ENCODE measurements at regions not wholly inside any gene's neighbourhood (a gene's known extent, or its start where the extent isn't known, plus 50 kb on each side); places are given as distances from the start of the nearest gene placed in this dataset.

- Mint-ChIP-seq H3K27me3 (ENCODE audit: low read depth) (no peaks in the 10 kb centered on the region), H3K4me3 (no peak overlapping the region), H3K9me3 (no peaks in the 10 kb centered on the region), H3K4me1 (ENCODE audit: low read depth) (no peaks in the 10 kb centered on the region), H3K36me3 (ENCODE audit: insufficient read depth in 2 of 2) (no peaks in the 10 kb centered on the region), H3K27ac (no peak overlapping the region)
- no peak for ATAC-seq (replicated peaks in 1 of 2)
- no peak for DNase-seq
These were observed 205.0 kb downstream of the C1D start for GRCh38 chr2:67857836-67858235.

- Mint-ChIP-seq H3K4me3 (no peak overlapping the region), H3K4me1 (ENCODE audit: low read depth) (no peaks in the 10 kb centered on the region), H3K27ac (no peak overlapping the region), H3K36me3 (ENCODE audit: insufficient read depth in 2 of 2) (no peaks in the 10 kb centered on the region), H3K27me3 (ENCODE audit: low read depth) (no peaks in the 10 kb centered on the region), H3K9me3 (no peaks in the 10 kb centered on the region)
- DNase-seq = no peak
- no peak for ATAC-seq (replicated peaks in 1 of 2)
These were observed 203.9 kb downstream of the C1D start for GRCh38 chr2:67858886-67859285.

GRCh38 chr2:67865917-67866316 lies 196.9 kb downstream of the C1D start:
- DNase-seq (no peak), ATAC-seq (replicated peaks in 1 of 2) (no peak)
- Mint-ChIP-seq H3K27ac (no peak overlapping the region), H3K27me3 (ENCODE audit: low read depth) (peaks cover 15% of the 10 kb centered on the region), H3K4me1 (ENCODE audit: low read depth) (no peaks in the 10 kb centered on the region), H3K9me3 (peaks cover 0 to 4% of the 10 kb centered on the region in 2 donors), H3K4me3 (no peak overlapping the region), H3K36me3 (ENCODE audit: insufficient read depth in 2 of 2) (no peaks in the 10 kb centered on the region)

GRCh38 chr2:67867735-67868134 lies 195.1 kb downstream of the C1D start:
- DNase-seq (no peak), ATAC-seq (replicated peaks in 1 of 2) (no peak)
- Mint-ChIP-seq H3K27me3 (ENCODE audit: low read depth) (peaks cover 15% of the 10 kb centered on the region), H3K4me1 (ENCODE audit: low read depth) (no peaks in the 10 kb centered on the region), H3K4me3 (no peak overlapping the region), H3K9me3 (peaks cover 0 to 4% of the 10 kb centered on the region in 2 donors), H3K27ac (no peak overlapping the region), H3K36me3 (ENCODE audit: insufficient read depth in 2 of 2) (no peaks in the 10 kb centered on the region)

- no peaks in the 10 kb centered on the region for H3K36me3 Mint-ChIP-seq (ENCODE audit: insufficient read depth in 2 of 2)
- ATAC-seq (replicated peaks in 1 of 2) = no peak
- H3K4me1 Mint-ChIP-seq (ENCODE audit: low read depth) = no peaks in the 10 kb centered on the region
- peaks cover 15% of the 10 kb centered on the region for H3K27me3 Mint-ChIP-seq (ENCODE audit: low read depth)
- peaks cover 0 to 4% of the 10 kb centered on the region in 2 donors for H3K9me3 Mint-ChIP-seq
- H3K27ac Mint-ChIP-seq = no peak overlapping the region
- H3K4me3 Mint-ChIP-seq = no peak overlapping the region
- DNase-seq = no peak
These were observed 191.0 kb downstream of the C1D start for GRCh38 chr2:67871686-67872412.

- peaks cover 0 to 4% of the 10 kb centered on the region in 2 donors for H3K9me3 Mint-ChIP-seq
- H3K27ac Mint-ChIP-seq = no peak overlapping the region
- no peaks in the 10 kb centered on the region for H3K36me3 Mint-ChIP-seq (ENCODE audit: insufficient read depth in 2 of 2)
- no peak for ATAC-seq (replicated peaks in 1 of 2)
- DNase-seq = no peak
- no peaks in the 10 kb centered on the region for H3K4me1 Mint-ChIP-seq (ENCODE audit: low read depth)
- H3K4me3 Mint-ChIP-seq = no peak overlapping the region
- H3K27me3 Mint-ChIP-seq (ENCODE audit: low read depth) = peaks cover 15% of the 10 kb centered on the region
These were observed 190.3 kb downstream of the C1D start for GRCh38 chr2:67872481-67872880.

- Mint-ChIP-seq H3K4me3 (no peak overlapping the region), H3K4me1 (ENCODE audit: low read depth) (no peaks in the 10 kb centered on the region), H3K9me3 (peaks cover 0 to 4% of the 10 kb centered on the region in 2 donors), H3K27me3 (ENCODE audit: low read depth) (peaks cover 8% of the 10 kb centered on the region), H3K27ac (no peak overlapping the region), H3K36me3 (ENCODE audit: insufficient read depth in 2 of 2) (no peaks in the 10 kb centered on the region)
- DNase-seq (no peak), ATAC-seq (replicated peaks in 1 of 2) (no peak)
These were observed 188.9 kb downstream of the C1D start for GRCh38 chr2:67873916-67874315.

- no peaks in the 10 kb centered on the region for H3K27me3 Mint-ChIP-seq (ENCODE audit: low read depth)
- no peaks in the 10 kb centered on the region for H3K4me1 Mint-ChIP-seq (ENCODE audit: low read depth)
- no peak for DNase-seq
- no peak overlapping the region for H3K4me3 Mint-ChIP-seq
- H3K9me3 Mint-ChIP-seq = no peaks in the 10 kb centered on the region
- H3K27ac Mint-ChIP-seq = no peak overlapping the region
- no peak for ATAC-seq (replicated peaks in 1 of 2)
- H3K36me3 Mint-ChIP-seq (ENCODE audit: insufficient read depth in 2 of 2) = no peaks in the 10 kb centered on the region
These were observed 186.6 kb downstream of the C1D start for GRCh38 chr2:67876176-67876575.

GRCh38 chr2:67877301-67877700 lies 185.5 kb downstream of the C1D start:
- Mint-ChIP-seq H3K4me3 (no peak overlapping the region), H3K36me3 (ENCODE audit: insufficient read depth in 2 of 2) (no peaks in the 10 kb centered on the region), H3K4me1 (ENCODE audit: low read depth) (no peaks in the 10 kb centered on the region), H3K27me3 (ENCODE audit: low read depth) (peaks cover 6% of the 10 kb centered on the region), H3K9me3 (no peaks in the 10 kb centered on the region), H3K27ac (no peak overlapping the region)
- ATAC-seq (replicated peaks in 1 of 2) = no peak
- no peak for DNase-seq

- Mint-ChIP-seq H3K9me3 (no peaks in the 10 kb centered on the region), H3K27me3 (ENCODE audit: low read depth) (peaks cover 6% of the 10 kb centered on the region), H3K4me3 (no peak overlapping the region), H3K4me1 (ENCODE audit: low read depth) (no peaks in the 10 kb centered on the region), H3K36me3 (ENCODE audit: insufficient read depth in 2 of 2) (no peaks in the 10 kb centered on the region), H3K27ac (no peak overlapping the region)
- ATAC-seq (replicated peaks in 1 of 2) (no peak), DNase-seq (no peak)
These were observed 184.1 kb downstream of the C1D start for GRCh38 chr2:67878743-67879142.

GRCh38 chr2:67879586-67880290 lies 183.1 kb downstream of the C1D start:
- no peaks in the 10 kb centered on the region for H3K4me1 Mint-ChIP-seq (ENCODE audit: low read depth)
- H3K4me3 Mint-ChIP-seq = no peak overlapping the region
- ATAC-seq (replicated peaks in 1 of 2) (no peak), DNase-seq (no peak)
- H3K27ac Mint-ChIP-seq = no peak overlapping the region
- no peaks in the 10 kb centered on the region for H3K36me3 Mint-ChIP-seq (ENCODE audit: insufficient read depth in 2 of 2)
- H3K9me3 Mint-ChIP-seq = no peaks in the 10 kb centered on the region
- peaks cover 6% of the 10 kb centered on the region for H3K27me3 Mint-ChIP-seq (ENCODE audit: low read depth)

- Mint-ChIP-seq H3K27me3 (ENCODE audit: low read depth) (peaks cover 6% of the 10 kb centered on the region), H3K36me3 (ENCODE audit: insufficient read depth in 2 of 2) (no peaks in the 10 kb centered on the region), H3K4me1 (ENCODE audit: low read depth) (no peaks in the 10 kb centered on the region), H3K9me3 (no peaks in the 10 kb centered on the region), H3K4me3 (no peak overlapping the region), H3K27ac (no peak overlapping the region)
- DNase-seq (no peak), ATAC-seq (replicated peaks in 1 of 2) (no peak)
These were observed 182.5 kb downstream of the C1D start for GRCh38 chr2:67880291-67880761.

- Mint-ChIP-seq H3K27me3 (ENCODE audit: low read depth) (peaks cover 6% of the 10 kb centered on the region), H3K36me3 (ENCODE audit: insufficient read depth in 2 of 2) (no peaks in the 10 kb centered on the region), H3K9me3 (no peaks in the 10 kb centered on the region), H3K4me1 (ENCODE audit: low read depth) (no peaks in the 10 kb centered on the region), H3K27ac (no peak overlapping the region), H3K4me3 (no peak overlapping the region)
- no peak for ATAC-seq (replicated peaks in 1 of 2)
- DNase-seq = no peak
These were observed 181.0 kb downstream of the C1D start for GRCh38 chr2:67881816-67882215.

All from activated T-cell treated with anti-CD3 and anti-CD28 coated beads, Interleukin-2, amount 50 U/mL, for 72 hours (primary cell).